ENCODE measurements at regions not wholly inside any gene's neighbourhood (a gene's known extent, or its start where the extent isn't known, plus 50 kb on each side); places are given as distances from the start of the nearest gene placed in this dataset.
"Not testable (repeated sequence)": the region's sequence is repeated elsewhere in the genome, so short reads cannot be mapped to it uniquely, and the experiment has no call there.

DNA sequence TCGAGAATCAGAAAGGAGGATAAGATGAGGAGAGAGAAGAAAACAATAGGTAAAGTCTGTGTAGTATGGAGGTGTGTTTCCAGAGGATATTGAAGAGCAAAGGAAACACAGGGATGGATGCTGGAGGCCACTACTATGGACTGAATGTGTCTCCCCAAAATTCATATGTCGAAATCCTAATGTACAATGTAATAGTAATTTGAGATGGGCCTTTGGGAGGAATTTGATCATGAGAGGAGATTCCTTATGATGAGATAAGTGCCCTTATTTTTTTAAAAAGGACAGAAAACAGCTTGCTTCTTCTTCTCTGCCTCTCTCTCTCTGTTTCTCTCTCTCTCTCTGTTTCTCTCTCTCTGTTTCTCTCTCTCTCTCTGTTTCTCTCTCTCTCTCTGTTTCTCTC, 602.2 kb upstream of the ADAMTS5 start:
- Mint-ChIP-seq H3K4me3 (no peak overlapping the region), H3K9me3 (peaks cover 6 to 13% of the 10 kb centered on the region in 2 donors), H3K27ac (peak overlapping the region in 1 of 2 donors; percentile 73), H3K4me1 (no peaks in the 10 kb centered on the region), H3K27me3 (no peaks in the 10 kb centered on the region)
- DNase-seq (no peak), ATAC-seq (no peak)

DNA sequence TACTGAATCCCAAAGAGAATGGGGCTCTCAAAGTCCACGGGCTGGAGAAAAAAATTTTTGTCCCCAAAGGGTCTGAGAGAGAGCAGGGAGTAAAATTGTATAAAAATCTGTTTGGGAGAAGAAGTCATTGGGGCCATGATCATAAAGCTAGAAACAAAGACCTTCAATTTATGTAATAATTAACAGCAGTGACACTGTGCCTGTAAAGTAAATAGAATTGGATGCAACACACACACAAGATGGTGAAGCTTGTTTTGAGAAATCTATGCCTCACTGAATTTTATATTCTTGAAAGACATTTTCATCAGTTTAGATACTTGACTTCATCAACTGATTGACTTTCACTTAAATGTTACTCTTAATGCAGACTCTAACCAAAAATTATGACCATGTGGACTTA, 600.5 kb upstream of the ADAMTS5 start:
- no peak overlapping the region for H3K27ac Mint-ChIP-seq
- H3K27me3 Mint-ChIP-seq, result no peaks in the 10 kb centered on the region
- no peak overlapping the region for H3K4me3 Mint-ChIP-seq
- no peak for DNase-seq
- no peak for ATAC-seq
- peaks cover 0 to 6% of the 10 kb centered on the region in 2 donors for H3K9me3 Mint-ChIP-seq
- H3K4me1 Mint-ChIP-seq, result no peaks in the 10 kb centered on the region

DNA sequence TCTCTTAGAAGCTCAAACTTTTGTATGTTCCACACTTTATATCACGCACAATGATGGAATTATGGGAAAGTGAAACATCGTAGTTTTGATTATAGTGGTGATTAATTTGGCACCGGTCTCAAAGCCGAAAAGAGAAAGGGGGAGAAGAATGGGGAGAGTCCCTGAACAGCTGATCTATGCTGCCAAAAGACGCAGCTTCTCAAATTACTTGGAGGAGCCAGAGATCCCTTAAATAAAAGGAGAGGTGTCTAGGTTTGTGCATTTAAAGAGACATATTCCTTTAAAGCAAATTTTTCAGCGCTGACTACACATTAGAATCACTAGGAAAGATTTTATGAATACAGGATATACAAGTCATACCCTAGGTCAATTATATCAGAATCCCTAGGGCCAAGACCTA, 599.6 kb upstream of the ADAMTS5 start:
- Mint-ChIP-seq H3K4me1 (no peaks in the 10 kb centered on the region), H3K27ac (no peak overlapping the region), H3K27me3 (no peaks in the 10 kb centered on the region), H3K4me3 (no peak overlapping the region), H3K9me3 (peaks cover 0 to 6% of the 10 kb centered on the region in 2 donors)
- ATAC-seq (no peak), DNase-seq (no peak)

DNA sequence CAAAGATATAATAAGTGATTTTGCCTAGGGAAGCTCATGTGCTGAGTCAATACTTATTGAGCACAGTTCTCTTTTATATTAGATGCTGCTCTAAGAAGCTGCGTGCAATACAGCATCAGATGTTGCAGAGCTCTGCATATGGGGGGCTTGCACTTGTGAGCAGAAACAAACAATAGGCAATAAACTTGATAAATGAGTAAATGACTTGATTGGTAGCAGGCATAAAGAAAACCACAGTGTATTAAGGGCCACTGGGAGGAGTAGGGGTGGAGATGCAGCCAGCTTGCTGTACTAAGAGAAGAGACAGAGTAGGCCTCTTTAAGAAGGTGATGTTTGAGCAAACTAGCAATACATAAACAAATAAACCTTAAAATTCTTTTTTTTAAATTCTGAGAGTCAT, 598.5 kb upstream of the ADAMTS5 start:
- DNase-seq, result no peak
- H3K9me3 Mint-ChIP-seq, result peaks cover 0 to 6% of the 10 kb centered on the region in 2 donors
- no peaks in the 10 kb centered on the region for H3K4me1 Mint-ChIP-seq
- ATAC-seq, result no peak
- H3K27me3 Mint-ChIP-seq, result no peaks in the 10 kb centered on the region
- no peak overlapping the region for H3K4me3 Mint-ChIP-seq
- no peak overlapping the region for H3K27ac Mint-ChIP-seq

DNA sequence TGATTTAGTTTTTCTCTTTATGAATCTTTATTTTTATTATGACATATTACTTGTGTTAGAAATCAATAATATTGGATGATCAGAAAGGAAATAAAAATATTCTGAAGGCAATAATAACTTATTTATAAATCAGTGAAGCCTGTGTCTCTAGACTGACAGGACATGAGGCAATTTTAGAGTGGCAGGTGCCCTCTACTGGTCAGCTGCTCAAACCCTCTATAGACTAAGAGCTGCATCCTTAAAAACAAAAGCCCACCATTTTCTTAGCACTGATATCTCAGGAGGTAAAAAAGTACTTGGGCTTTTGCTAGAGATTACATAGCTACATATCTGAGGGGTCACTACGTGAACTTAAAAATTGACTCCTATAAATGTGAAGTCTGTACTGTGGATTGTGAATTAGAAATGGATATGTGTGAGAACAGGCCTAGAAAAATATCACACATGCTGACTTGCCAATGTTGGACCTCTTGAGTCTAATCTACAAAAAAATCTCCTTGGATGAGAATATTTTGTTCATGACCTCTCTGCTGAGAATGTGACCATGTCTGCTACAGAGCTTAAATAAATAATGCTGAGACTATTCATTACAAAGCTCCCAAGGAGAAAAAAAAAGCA, 597.9 kb upstream of the ADAMTS5 start:
- no peak for DNase-seq
- no peak for ATAC-seq
- Mint-ChIP-seq H3K27me3 (no peaks in the 10 kb centered on the region), H3K4me3 (no peak overlapping the region), H3K9me3 (peaks cover 0 to 6% of the 10 kb centered on the region in 2 donors), H3K4me1 (no peaks in the 10 kb centered on the region), H3K27ac (no peak overlapping the region)

DNA sequence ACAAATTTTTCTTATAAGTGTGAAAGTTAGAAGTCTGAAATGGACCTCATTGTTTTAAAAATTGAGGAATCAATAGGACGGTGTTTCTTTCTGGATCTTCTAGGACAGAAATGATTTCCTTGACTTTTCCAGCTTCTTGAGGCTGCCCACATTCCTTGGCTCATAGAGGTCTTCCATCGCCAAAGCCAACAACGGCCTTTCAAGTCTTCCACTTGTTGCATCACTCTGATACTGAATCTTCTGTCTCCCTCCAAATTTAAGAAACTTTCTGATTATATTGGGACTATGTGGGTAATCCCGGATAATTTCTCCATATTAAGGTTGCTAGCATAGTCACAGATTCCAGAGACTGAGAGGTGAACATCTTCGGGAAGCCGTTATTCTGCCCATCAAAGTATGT, 595.4 kb upstream of the ADAMTS5 start:
- no peak overlapping the region for H3K27ac Mint-ChIP-seq
- H3K4me1 Mint-ChIP-seq, result no peaks in the 10 kb centered on the region
- DNase-seq (no peak), ATAC-seq (no peak)
- no peak overlapping the region for H3K4me3 Mint-ChIP-seq
- no peaks in the 10 kb centered on the region for H3K27me3 Mint-ChIP-seq
- no peaks in the 10 kb centered on the region for H3K9me3 Mint-ChIP-seq

DNA sequence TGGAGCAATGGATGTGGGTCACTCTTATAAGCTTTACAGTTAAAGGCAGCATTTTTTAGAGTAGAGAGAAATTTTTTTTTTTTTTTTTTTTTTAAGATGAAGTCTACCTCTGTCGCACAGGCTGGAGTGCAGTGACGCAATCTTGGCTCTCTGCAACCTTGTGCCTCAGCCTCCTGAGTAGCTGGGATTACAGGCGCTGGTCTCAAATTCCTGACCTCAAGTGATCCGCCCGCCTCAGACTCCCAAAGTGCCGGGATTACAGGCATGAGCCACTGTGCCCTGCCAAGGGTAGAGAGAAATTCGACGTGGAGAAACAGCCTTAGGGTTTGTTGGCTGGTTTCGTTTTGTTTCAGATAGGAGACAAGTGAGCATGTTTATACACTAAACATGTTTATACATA, 594.2 kb upstream of the ADAMTS5 start:
- no peak overlapping the region for H3K4me3 Mint-ChIP-seq
- no peak for DNase-seq
- H3K4me1 Mint-ChIP-seq, result no peaks in the 10 kb centered on the region
- H3K27ac Mint-ChIP-seq, result no peak overlapping the region
- no peak for ATAC-seq
- H3K9me3 Mint-ChIP-seq, result peaks cover 2 to 3% of the 10 kb centered on the region in 2 donors
- H3K27me3 Mint-ChIP-seq, result no peaks in the 10 kb centered on the region

DNA sequence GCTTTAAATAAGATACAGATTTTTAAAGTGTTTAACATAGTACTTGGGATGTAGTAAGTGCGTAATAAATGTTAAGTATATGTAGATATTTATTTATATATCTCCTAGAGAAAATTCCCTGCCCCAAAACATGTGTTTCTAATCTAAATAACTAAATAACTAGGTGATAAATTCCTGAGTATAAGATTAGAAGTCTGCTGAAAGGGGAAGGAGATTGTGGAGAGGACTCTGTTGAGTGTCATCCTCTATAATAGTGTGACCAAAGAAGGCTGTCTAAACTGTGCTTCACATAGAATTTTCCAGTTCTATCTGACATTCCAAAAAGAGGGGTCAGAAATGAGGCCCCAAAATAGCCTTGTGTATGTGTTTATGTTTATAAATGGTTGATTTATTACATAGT, 590.5 kb upstream of the ADAMTS5 start:
- Mint-ChIP-seq H3K4me3 (no peak overlapping the region), H3K27me3 (no peaks in the 10 kb centered on the region), H3K27ac (no peak overlapping the region), H3K4me1 (no peaks in the 10 kb centered on the region), H3K9me3 (peaks cover 12 to 16% of the 10 kb centered on the region in 2 donors)
- no peak for ATAC-seq
- DNase-seq, result no peak

DNA sequence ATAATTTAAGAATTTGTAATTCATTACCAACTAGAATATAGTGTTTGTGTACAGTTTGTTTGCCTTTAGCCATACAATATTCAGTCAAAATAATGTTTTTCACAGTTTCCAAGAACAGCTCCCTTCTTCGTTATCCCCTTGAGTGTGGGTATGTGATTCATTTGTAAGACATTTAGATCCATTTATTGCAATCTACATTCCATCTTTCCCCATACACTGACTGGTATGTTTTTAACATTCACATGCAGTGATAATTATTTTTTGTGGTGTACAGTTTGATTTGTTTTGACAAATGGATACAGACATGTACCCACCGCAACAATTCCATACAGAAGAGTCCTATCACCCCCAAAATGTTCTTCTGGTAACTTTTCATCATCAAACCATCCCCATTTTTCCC, 589.1 kb upstream of the ADAMTS5 start:
- ATAC-seq, result no peak
- DNase-seq, result no peak
- no peaks in the 10 kb centered on the region for H3K27me3 Mint-ChIP-seq
- H3K27ac Mint-ChIP-seq, result no peak overlapping the region
- H3K4me3 Mint-ChIP-seq, result no peak overlapping the region
- peaks cover 12 to 27% of the 10 kb centered on the region in 2 donors for H3K9me3 Mint-ChIP-seq
- no peaks in the 10 kb centered on the region for H3K4me1 Mint-ChIP-seq

DNA sequence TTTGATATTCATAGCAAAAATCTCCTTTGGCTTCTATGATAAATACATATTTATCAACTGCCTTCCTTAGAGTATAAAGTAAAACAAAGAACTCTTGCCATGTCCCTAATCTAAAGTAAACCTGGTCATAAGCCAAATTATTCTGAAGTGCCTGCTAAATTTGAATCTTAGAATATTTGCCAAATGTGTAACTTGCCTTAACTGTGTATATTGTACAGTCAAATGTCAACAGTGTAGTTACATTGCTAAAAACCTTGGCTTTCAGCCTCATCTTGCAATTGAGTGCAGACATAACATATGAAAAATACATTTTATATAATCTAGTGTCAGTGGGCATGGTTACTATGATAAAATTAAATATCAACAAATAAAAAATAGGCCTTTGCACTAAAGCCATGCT, 583.4 kb upstream of the ADAMTS5 start:
- Mint-ChIP-seq H3K4me3 (no peak overlapping the region), H3K9me3 (peaks cover 9 to 24% of the 10 kb centered on the region in 2 donors), H3K4me1 (no peaks in the 10 kb centered on the region), H3K27ac (no peak overlapping the region), H3K27me3 (no peaks in the 10 kb centered on the region)
- ATAC-seq (no peak), DNase-seq (no peak)

DNA sequence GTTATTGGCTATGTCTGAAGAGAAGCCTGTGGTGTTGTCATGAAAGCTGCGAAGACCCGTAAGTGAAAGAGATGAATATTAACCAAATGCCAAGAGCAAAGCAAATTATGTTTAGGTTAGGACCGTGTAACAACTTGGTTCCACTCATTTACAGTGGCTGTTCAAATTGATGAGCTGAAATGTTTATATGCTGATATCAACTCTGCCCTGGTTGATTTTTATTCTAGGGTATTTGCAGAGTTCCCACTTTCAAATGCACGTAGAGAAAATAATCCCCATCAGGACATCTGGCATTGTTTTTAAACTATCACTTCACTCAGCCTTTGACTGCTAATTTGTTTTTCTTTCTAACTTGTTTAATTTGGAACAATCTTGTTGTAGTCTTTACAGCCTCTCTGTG, 581.6 kb upstream of the ADAMTS5 start:
- Mint-ChIP-seq H3K27ac (no peak overlapping the region), H3K4me1 (no peaks in the 10 kb centered on the region), H3K27me3 (no peaks in the 10 kb centered on the region), H3K9me3 (peaks cover 9 to 24% of the 10 kb centered on the region in 2 donors), H3K4me3 (no peak overlapping the region)
- ATAC-seq (no peak), DNase-seq (no peak)

DNA sequence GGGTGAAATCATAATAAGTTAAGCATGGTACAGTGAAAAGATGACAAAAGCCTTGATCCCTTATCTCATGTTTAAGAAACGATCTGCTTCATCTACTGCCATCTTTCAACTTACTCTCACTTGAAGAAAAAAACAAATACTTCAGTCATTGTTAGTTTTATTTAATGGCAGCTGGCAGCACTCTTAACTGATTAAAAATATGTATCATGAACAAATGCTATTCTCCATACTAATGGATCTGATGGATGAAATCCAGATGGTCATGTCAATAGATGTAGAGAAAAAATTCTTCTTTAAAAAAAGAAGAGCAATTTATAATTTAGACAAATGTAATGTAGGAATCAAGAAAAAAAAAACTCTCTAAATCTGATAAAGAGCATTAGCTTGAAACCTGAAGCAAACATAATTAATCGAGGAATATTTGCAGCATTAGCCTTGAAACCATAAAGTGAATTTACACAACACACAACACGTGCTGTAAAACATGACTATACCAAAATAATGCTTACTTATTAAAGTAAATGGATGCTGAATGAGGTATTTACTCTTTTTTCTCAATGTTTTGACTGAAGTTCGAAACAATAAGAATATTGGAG, 579.0 kb upstream of the ADAMTS5 start:
- no peaks in the 10 kb centered on the region for H3K4me1 Mint-ChIP-seq

DNA sequence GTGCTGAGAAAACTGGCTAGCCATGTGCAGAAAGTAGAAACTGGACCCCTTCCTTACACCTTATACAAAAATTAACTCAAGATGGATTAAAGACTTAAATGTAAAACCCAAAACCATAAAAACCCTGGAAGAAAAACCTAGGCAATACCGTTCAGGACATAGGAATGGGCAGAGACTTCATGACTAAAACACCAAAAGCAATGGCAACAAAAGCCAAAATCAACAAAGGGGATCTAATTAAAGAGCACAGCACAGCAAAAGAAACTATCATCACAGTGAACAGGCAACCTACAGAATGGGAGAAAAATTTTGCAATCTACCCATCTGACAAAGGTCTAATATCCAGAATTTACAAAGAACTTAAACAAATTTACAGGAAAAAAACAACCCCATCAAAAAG, 575.2 kb upstream of the ADAMTS5 start:
- not testable (repeated sequence) for ATAC-seq, H3K4me1 Mint-ChIP-seq, H3K4me3 Mint-ChIP-seq, H3K27ac Mint-ChIP-seq, DNase-seq, H3K9me3 Mint-ChIP-seq, H3K27me3 Mint-ChIP-seq

More for the DNA sequence above, 579.0 kb upstream of the ADAMTS5 start:
- Mint-ChIP-seq H3K27ac (no peak overlapping the region), H3K27me3 (no peaks in the 10 kb centered on the region), H3K4me3 (no peak overlapping the region), H3K9me3 (peaks cover 0 to under 1% of the 10 kb centered on the region in 2 donors)
- no peak for DNase-seq
- ATAC-seq, result no peak

DNA sequence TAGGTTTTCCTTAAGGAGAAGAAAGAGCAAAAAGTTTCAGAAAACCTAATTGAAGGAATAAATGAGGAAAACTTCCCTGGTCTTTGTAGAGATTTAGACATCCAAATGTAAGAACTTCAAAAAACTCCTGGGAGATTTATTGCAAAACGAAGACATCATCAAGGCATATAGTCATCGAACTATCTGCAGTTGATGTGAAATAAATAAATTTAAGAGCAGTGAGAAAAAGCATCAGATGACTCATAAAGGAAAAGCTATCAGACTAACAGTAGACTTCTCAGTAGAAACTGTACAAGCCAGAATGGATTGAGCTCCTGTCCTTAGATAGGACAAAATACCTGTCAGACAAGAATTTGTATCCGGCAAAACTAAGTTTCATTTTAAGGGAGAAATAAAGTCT, 569.4 kb upstream of the ADAMTS5 start:
- no peak for ATAC-seq
- H3K4me1 Mint-ChIP-seq, result no peaks in the 10 kb centered on the region
- no peak overlapping the region for H3K4me3 Mint-ChIP-seq
- no peak for DNase-seq
- no peaks in the 10 kb centered on the region for H3K27me3 Mint-ChIP-seq
- H3K27ac Mint-ChIP-seq, result no peak overlapping the region
- H3K9me3 Mint-ChIP-seq, result peaks cover 0 to 4% of the 10 kb centered on the region in 2 donors

DNA sequence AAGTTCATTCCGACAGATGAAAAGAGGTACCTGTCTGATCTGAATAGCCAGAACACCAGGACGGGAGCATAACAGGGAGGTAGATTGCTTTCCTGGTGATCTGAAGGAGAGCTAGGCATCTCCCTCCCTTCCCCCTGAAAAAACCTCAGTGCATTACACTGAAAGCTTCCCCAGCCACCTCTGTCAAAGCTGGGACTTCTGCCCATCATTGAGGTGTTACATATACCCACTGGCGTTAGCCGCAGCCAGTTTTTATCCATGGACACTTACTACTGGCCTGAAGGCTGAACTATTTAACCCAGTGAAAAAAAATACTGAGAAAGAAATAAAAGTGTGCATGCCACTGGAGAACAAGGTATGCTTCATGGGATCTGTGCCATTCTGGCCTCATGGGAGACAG, 568.3 kb upstream of the ADAMTS5 start:
- H3K4me3 Mint-ChIP-seq, result no peak overlapping the region
- H3K4me1 Mint-ChIP-seq, result no peaks in the 10 kb centered on the region
- no peaks in the 10 kb centered on the region for H3K27me3 Mint-ChIP-seq
- peaks cover 0 to 4% of the 10 kb centered on the region in 2 donors for H3K9me3 Mint-ChIP-seq
- ATAC-seq (no peak), DNase-seq (no peak)
- no peak overlapping the region for H3K27ac Mint-ChIP-seq

DNA sequence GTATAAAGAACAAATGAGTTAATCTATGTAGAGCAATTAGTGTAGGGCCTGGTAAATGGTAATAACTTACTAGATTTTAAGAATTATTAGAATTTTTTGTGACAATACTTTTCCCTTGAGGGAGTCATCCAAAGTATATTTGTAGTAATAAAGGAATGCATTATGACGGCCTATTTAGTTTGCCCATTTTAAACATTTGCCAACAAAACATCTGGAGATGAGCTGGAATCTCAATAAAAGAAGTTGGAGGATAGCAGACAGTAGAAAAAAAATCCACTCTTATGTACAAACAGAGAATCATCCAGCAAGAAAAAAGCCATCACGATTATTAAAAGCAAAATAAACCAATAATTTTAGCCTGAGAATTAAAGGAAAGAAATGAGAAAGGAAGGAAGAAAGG, 567.3 kb upstream of the ADAMTS5 start:
- no peaks in the 10 kb centered on the region for H3K27me3 Mint-ChIP-seq
- no peak for ATAC-seq
- H3K4me1 Mint-ChIP-seq, result no peaks in the 10 kb centered on the region
- no peak overlapping the region for H3K27ac Mint-ChIP-seq
- peaks cover 2 to 4% of the 10 kb centered on the region in 2 donors for H3K9me3 Mint-ChIP-seq
- H3K4me3 Mint-ChIP-seq, result no peak overlapping the region
- no peak for DNase-seq

DNA sequence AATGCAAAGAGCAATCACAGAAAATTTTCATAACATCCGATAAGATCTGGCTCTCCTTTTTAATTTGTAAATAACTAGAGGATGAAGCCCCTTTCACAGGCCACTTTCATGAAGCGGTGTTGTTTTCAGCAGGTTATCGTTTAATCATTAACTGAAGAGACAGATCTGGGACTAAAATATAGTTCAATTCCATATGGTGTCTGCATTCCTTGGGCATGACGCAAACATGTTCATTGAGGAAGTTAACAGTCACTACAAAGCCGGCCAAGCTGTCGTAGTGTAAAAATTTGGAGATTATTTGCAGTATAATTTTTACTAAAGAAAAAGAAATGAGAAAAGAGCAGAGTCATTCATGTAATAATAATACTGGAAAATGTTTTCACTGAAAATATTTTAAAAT, 565.2 kb upstream of the ADAMTS5 start:
- ATAC-seq (no peak), DNase-seq (no peak)
- H3K27me3 Mint-ChIP-seq, result no peaks in the 10 kb centered on the region
- peaks cover 5 to 7% of the 10 kb centered on the region in 2 donors for H3K9me3 Mint-ChIP-seq
- H3K4me3 Mint-ChIP-seq, result no peak overlapping the region
- H3K27ac Mint-ChIP-seq, result no peak overlapping the region
- no peaks in the 10 kb centered on the region for H3K4me1 Mint-ChIP-seq
